ENCODE measurements at regions not wholly inside any gene's neighbourhood (a gene's known extent, or its start where the extent isn't known, plus 50 kb on each side); places are given as distances from the start of the nearest gene placed in this dataset.

DNA sequence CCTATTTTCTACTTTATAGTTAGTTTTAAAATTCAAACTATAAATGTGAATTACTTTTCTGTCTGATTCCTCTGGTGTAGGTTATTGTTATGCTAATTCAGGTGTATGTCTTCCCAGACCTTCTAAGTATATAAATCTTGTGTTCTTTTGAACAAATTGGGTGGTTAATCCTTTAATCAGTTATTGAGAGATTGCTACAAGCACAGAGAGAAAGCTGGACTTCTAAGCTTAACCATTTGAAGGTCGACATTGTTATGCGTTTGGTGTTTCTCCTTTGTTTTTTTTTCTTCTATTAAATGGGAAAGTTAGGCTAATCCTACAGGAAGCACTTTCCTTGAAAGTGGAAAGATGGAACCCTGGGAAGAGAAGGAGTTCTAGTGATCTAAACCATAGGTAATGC, 592.6 kb downstream of the SLC4A3 start:
- no peak overlapping the region for H3K4me3 Mint-ChIP-seq
- no peaks in the 10 kb centered on the region for H3K4me1 Mint-ChIP-seq
- H3K27ac Mint-ChIP-seq: no peak overlapping the region
- no peaks in the 10 kb centered on the region for H3K9me3 Mint-ChIP-seq
- no peaks in the 10 kb centered on the region for H3K36me3 Mint-ChIP-seq
- peaks cover 3% of the 10 kb centered on the region for H3K27me3 Mint-ChIP-seq

DNA sequence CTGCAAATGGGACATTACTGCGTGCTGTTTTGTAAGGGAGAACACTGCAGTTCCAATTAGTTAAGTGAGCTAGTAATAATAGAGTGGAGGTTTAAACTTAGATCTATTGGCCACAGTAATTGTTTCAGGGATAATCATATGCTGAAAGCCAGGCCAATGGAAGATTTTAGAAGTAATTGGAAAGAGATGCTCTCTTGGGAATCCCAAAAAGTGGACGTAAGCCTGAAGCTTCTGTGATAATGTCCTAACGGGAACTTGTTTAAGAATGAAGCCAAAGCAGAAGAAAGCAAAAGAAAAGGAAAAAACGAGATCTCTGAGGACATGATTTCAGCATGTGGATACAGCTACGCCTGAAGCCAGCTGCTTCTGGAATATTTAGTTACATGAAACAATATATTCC, 594.6 kb downstream of the SLC4A3 start:
- Mint-ChIP-seq H3K4me1 (no peaks in the 10 kb centered on the region), H3K9me3 (no peaks in the 10 kb centered on the region), H3K36me3 (no peaks in the 10 kb centered on the region), H3K27me3 (peaks cover 3% of the 10 kb centered on the region), H3K4me3 (no peak overlapping the region), H3K27ac (no peak overlapping the region)

- H3K27me3 Mint-ChIP-seq: peaks cover 1% of the 10 kb centered on the region
- H3K36me3 Mint-ChIP-seq: no peaks in the 10 kb centered on the region
- no peak overlapping the region for H3K4me3 Mint-ChIP-seq
- no peak overlapping the region for H3K27ac Mint-ChIP-seq
- no peaks in the 10 kb centered on the region for H3K4me1 Mint-ChIP-seq
- H3K9me3 Mint-ChIP-seq: no peaks in the 10 kb centered on the region
Measured at GRCh38 chr2:220224691-220225543, 597.5 kb downstream of the SLC4A3 start.

- Mint-ChIP-seq H3K27ac (no peak overlapping the region), H3K4me1 (no peaks in the 10 kb centered on the region), H3K9me3 (no peaks in the 10 kb centered on the region), H3K27me3 (peaks cover 1% of the 10 kb centered on the region), H3K36me3 (no peaks in the 10 kb centered on the region), H3K4me3 (no peak overlapping the region)
Measured at GRCh38 chr2:220226076-220226475, 598.6 kb downstream of the SLC4A3 start.

- Mint-ChIP-seq H3K27ac (no peak overlapping the region), H3K9me3 (no peaks in the 10 kb centered on the region), H3K36me3 (no peaks in the 10 kb centered on the region), H3K4me1 (no peaks in the 10 kb centered on the region), H3K4me3 (no peak overlapping the region), H3K27me3 (peaks cover 1% of the 10 kb centered on the region)
Measured at GRCh38 chr2:220226546-220226945, 599.1 kb downstream of the SLC4A3 start.

GRCh38 chr2:220227266-220227920, 600.0 kb downstream of the SLC4A3 start:
- peaks cover 3% of the 10 kb centered on the region for H3K27me3 Mint-ChIP-seq
- H3K9me3 Mint-ChIP-seq: no peaks in the 10 kb centered on the region
- no peak overlapping the region for H3K4me3 Mint-ChIP-seq

DNA sequence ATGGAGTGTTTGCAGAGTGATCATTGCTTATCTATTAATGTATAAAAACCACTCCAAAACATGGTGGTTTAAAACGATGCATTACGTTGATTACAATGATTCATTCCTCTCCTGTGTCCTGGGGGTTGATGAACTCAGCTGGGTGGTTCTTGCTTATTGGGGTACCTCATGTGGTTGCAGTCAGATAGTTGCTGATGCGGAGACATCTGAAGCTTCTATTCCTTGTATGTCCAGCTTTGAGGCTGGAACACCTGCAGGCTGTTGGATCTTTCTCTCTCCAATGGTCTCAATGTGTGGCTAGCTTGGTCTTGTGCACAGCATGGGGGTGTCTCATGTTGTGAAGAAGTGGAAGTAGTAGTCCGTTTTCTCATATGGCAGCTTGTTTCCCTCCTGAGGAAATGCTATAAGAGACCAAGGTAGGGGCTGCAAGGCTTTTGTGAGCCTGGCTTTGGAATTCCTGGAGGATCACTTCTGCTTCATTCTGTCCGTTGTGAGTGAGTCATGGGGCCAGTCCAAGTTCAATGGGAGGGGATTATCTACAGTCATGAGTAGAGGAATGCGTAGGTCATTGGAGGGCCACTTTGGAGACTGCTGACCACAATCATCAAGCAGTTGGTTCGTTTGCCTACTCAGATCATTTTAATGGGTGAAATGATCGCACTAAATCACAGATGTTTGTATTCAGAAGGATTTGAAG, 601.0 kb downstream of the SLC4A3 start:
- H3K36me3 Mint-ChIP-seq: no peaks in the 10 kb centered on the region
- H3K9me3 Mint-ChIP-seq: no peaks in the 10 kb centered on the region
- H3K4me1 Mint-ChIP-seq: no peaks in the 10 kb centered on the region
- no peak overlapping the region for H3K27ac Mint-ChIP-seq
- peaks cover 2% of the 10 kb centered on the region for H3K27me3 Mint-ChIP-seq
- H3K4me3 Mint-ChIP-seq: no peak overlapping the region

More at GRCh38 chr2:220227266-220227920, 600.0 kb downstream of the SLC4A3 start:
- Mint-ChIP-seq H3K36me3 (no peaks in the 10 kb centered on the region), H3K4me1 (no peaks in the 10 kb centered on the region), H3K27ac (no peak overlapping the region)

GRCh38 chr2:220240641-220241040, 613.2 kb downstream of the SLC4A3 start:
- H3K27me3 Mint-ChIP-seq: no peaks in the 10 kb centered on the region
- no peak overlapping the region for H3K27ac Mint-ChIP-seq
- peaks cover 5% of the 10 kb centered on the region for H3K9me3 Mint-ChIP-seq
- no peaks in the 10 kb centered on the region for H3K4me1 Mint-ChIP-seq
- H3K36me3 Mint-ChIP-seq: no peaks in the 10 kb centered on the region
- no peak overlapping the region for H3K4me3 Mint-ChIP-seq

GRCh38 chr2:220241423-220241822, 614.0 kb downstream of the SLC4A3 start:
- Mint-ChIP-seq H3K27me3 (no peaks in the 10 kb centered on the region), H3K9me3 (peaks cover under 1% of the 10 kb centered on the region)

GRCh38 chr2:220243571-220243970, 616.1 kb downstream of the SLC4A3 start:
- H3K9me3 Mint-ChIP-seq: no peaks in the 10 kb centered on the region
- H3K27me3 Mint-ChIP-seq: no peaks in the 10 kb centered on the region
- no peaks in the 10 kb centered on the region for H3K4me1 Mint-ChIP-seq
- H3K27ac Mint-ChIP-seq: no peak overlapping the region
- no peaks in the 10 kb centered on the region for H3K36me3 Mint-ChIP-seq
- H3K4me3 Mint-ChIP-seq: no peak overlapping the region

More at GRCh38 chr2:220241423-220241822, 614.0 kb downstream of the SLC4A3 start:
- Mint-ChIP-seq H3K4me3 (no peak overlapping the region), H3K36me3 (no peaks in the 10 kb centered on the region), H3K4me1 (no peaks in the 10 kb centered on the region), H3K27ac (no peak overlapping the region)

DNA sequence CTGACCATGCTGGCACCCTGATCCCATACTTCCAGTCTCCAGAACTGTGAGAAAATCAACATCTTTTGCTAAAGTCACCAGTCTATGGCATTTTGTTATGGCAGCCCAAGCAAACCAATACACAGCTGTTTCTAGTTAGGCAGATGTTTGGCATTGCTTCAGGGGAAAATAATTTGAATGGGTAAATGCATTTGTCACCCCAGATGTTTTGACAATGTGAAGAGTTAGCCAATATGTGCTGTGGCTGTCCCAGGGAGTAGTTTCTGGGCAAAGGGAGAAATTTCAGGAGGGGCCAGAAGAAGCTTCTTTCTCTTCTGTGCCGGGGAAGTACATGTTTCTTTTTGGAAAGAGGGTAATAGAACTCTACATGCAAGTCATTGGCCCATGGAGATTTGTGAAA, 619.0 kb downstream of the SLC4A3 start:
- H3K4me1 Mint-ChIP-seq: no peaks in the 10 kb centered on the region
- no peak overlapping the region for H3K27ac Mint-ChIP-seq
- H3K36me3 Mint-ChIP-seq: no peaks in the 10 kb centered on the region
- H3K27me3 Mint-ChIP-seq: peaks cover 1% of the 10 kb centered on the region
- no peak overlapping the region for H3K4me3 Mint-ChIP-seq
- no peaks in the 10 kb centered on the region for H3K9me3 Mint-ChIP-seq

DNA sequence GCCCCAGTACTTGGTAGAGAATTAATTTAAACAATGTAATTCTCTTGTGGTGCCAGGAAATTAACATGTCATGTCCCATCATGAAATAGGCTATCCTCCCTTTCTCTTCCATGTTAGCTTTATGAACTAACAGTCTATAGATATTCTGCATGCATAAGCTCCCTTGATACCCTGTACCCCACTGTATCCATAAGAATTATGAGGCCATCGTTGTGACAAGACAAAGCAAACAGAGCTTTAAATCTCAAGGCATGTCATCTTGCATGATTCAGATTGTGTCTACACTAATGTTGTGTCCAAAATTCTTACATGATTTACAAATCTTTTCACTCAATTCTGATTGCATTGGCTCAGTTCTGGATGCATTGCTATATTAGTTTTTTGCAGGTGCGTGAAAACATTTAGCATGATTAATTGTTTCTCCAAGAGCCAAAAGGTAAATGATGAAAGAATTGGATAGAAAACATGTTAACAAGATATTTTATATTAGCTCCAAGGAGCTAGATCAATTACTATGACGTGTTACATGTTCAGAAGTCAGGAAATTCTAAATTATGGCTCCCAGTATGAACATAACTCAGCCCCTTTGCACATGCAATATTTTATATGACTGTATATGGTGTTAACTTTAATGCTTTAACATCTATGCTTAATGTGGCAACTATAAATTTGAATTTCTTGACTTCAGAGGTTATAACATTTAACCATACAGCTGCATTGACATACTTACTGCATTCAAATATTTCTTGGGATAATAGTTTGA, 620.3 kb downstream of the SLC4A3 start:
- H3K4me1 Mint-ChIP-seq: no peaks in the 10 kb centered on the region
- no peaks in the 10 kb centered on the region for H3K36me3 Mint-ChIP-seq
- no peak overlapping the region for H3K27ac Mint-ChIP-seq
- no peaks in the 10 kb centered on the region for H3K9me3 Mint-ChIP-seq
- H3K27me3 Mint-ChIP-seq: peaks cover 1% of the 10 kb centered on the region
- no peak overlapping the region for H3K4me3 Mint-ChIP-seq

DNA sequence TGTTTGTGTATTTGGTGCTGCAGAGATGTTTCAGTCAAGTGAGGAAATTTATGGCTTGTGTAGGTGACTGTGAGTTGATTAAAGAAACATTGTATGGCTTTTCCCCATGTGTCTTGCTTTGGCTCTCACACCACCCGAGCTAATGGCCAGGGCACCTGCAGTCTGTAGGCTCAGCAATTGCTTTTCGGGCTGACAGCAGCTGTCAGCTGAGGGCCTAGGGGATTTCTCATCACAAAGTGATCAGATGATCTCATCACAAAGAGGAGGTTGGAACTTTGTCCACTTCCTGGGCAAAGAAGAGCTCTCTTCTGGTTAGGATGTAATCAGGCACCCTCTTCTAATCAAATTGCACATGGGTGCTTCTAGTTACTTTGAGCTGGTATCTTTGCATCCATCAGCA, 632.2 kb downstream of the SLC4A3 start:
- Mint-ChIP-seq H3K36me3 (no peaks in the 10 kb centered on the region), H3K9me3 (no peaks in the 10 kb centered on the region), H3K27me3 (no peaks in the 10 kb centered on the region), H3K4me1 (no peaks in the 10 kb centered on the region), H3K27ac (no peak overlapping the region), H3K4me3 (no peak overlapping the region)

- H3K36me3 Mint-ChIP-seq: no peaks in the 10 kb centered on the region
- H3K27ac Mint-ChIP-seq: no peak overlapping the region
- no peaks in the 10 kb centered on the region for H3K27me3 Mint-ChIP-seq
- H3K4me1 Mint-ChIP-seq: no peaks in the 10 kb centered on the region
- no peaks in the 10 kb centered on the region for H3K9me3 Mint-ChIP-seq
- no peak overlapping the region for H3K4me3 Mint-ChIP-seq
Measured at GRCh38 chr2:220263300-220263699, 635.9 kb downstream of the SLC4A3 start.

- Mint-ChIP-seq H3K4me3 (no peak overlapping the region), H3K36me3 (no peaks in the 10 kb centered on the region), H3K27ac (no peak overlapping the region), H3K9me3 (no peaks in the 10 kb centered on the region), H3K27me3 (no peaks in the 10 kb centered on the region), H3K4me1 (no peaks in the 10 kb centered on the region)
Measured at GRCh38 chr2:220269367-220269766, 641.9 kb downstream of the SLC4A3 start.
